GM12878 (cell line): ENCODE measurements at regions not wholly inside any gene's neighbourhood (a gene's known extent, or its start where the extent isn't known, plus 50 kb on each side); places are given as distances from the start of the nearest gene placed in this dataset.

ENCODE experiments used
- ATAC-seq: fragments of 200-7000 bp; cut with Tn5 transposase; 3 replicates; pipeline ENCODE4 v1.9.1; 2020; ENCODE audit warnings: mild to moderate bottlenecking, moderate library complexity
- BruUV-seq: library from RNA; stranded (reverse); fragments of 400-500 nt; replicated peaks from 2 replicates; lab custom pipeline; 2021; lab: Mats Ljungman, UMichigan
- CTCF ChIA-PET: fragments of 300-600 bp; sonication (Branson Sonifier 250); formaldehyde crosslinking; extraction: SDS; loops from one replicate; lab custom pipeline; 2021; ENCODE audit warnings: inconsistent platforms; lab: Yijun Ruan, JAX
- POLR2A ChIA-PET: fragments of 350-600 bp; formaldehyde crosslinking; extraction: SDS; loops from one replicate; lab custom pipeline; 2021; ENCODE audit warnings: inconsistent platforms; lab: Charles Lee
- RAD21 ChIA-PET: fragments of 300-600 bp; sonication (Branson Sonifier 250); formaldehyde crosslinking; loops from one replicate; lab custom pipeline; 2023; ENCODE audit warnings: antibody characterized with exemption; ENCODE audit not compliant: unreplicated experiment; lab: Charles Lee
- SMC1A ChIA-PET: fragments of 300-600 bp; sonication (Branson Sonifier 250); formaldehyde crosslinking; loops from one replicate; lab custom pipeline; 2023; ENCODE audit not compliant: unreplicated experiment, uncharacterized antibody; lab: Charles Lee
- DNase-seq: peaks from one replicate; pipeline ENCODE4 v3.0.0-alpha.2; 2011; ENCODE audit warnings: low read depth, low spot score
- FAIRE-seq: peaks from 3 replicates; lab custom pipeline; 2011; peaks lifted over from hg19 to GRCh38; lab: Jason Lieb, UNC
- H2AFZ ChIP-seq: 2 replicates; pipeline ENCODE4 v1.6.0; 2011; ENCODE audit warnings: low read depth, low read length, control low read depth; ENCODE audit not compliant: control insufficient read depth
- H3K27ac ChIP-seq: 2 replicates; pipeline ENCODE4 v1.5.1; 2011; ENCODE audit warnings: control low read depth; ENCODE audit not compliant: control insufficient read depth, insufficient read depth
- H3K27me3 ChIP-seq, 2 experiments: replicated peaks in 1 of 2; 2 replicates each; pipeline versions ENCODE4 v1.6.0 to v1.6.1; 2011; ENCODE audit warnings: low read length in 1 of 2; ENCODE audit not compliant: control insufficient read depth in 2 of 2, insufficient read depth in 2 of 2
- H3K36me3 ChIP-seq, 2 experiments: 2 replicates each; pipeline ENCODE4 v1.5.1; 2011; ENCODE audit warnings: low read length in 1 of 2; ENCODE audit not compliant: control insufficient read depth in 2 of 2, insufficient read depth in 2 of 2
- H3K4me1 ChIP-seq: 2 replicates; pipeline ENCODE4 v1.6.1; 2011; ENCODE audit warnings: mild to moderate bottlenecking, low read length, moderate library complexity, mixed read lengths; ENCODE audit not compliant: control insufficient read depth, insufficient read depth
- H3K4me2 ChIP-seq: 2 replicates; pipeline ENCODE4 v1.6.0; 2011; ENCODE audit warnings: control low read depth; ENCODE audit not compliant: control insufficient read depth, insufficient read depth
- H3K4me3 ChIP-seq: fragments of 200-600 bp; sonication (generic); 2 replicates; pipeline ENCODE4 v1.5.1; 2016
- H3K79me2 ChIP-seq: 2 replicates; pipeline ENCODE4 v1.6.0; 2011; ENCODE audit warnings: low read length; ENCODE audit not compliant: control insufficient read depth, insufficient read depth
- H3K9ac ChIP-seq: 2 replicates; pipeline ENCODE4 v1.8.0; 2011; ENCODE audit warnings: low read length, control low read depth, mixed read lengths; ENCODE audit not compliant: control insufficient read depth, insufficient read depth
- H3K9me3 ChIP-seq: replicated peaks from 3 replicates; pipeline ENCODE4 v1.5.1; 2011; ENCODE audit warnings: mild to moderate bottlenecking, low read length; ENCODE audit not compliant: control insufficient read depth, insufficient read depth
- H4K20me1 ChIP-seq: 2 replicates; pipeline ENCODE4 v1.6.0; 2011; ENCODE audit not compliant: control insufficient read depth, insufficient read depth
- BHLHE40 ChIP-seq, 2 experiments: fragments of 450-650 bp in 1 of 2; IDR thresholded peaks; 2 replicates each; pipeline ENCODE4 v1.6.1; 2011 to 2017; ENCODE audit warnings: low read depth in 2 of 2, borderline replicate concordance in 1 of 2, improper control_type of control experiment in 1 of 2, low read length in 1 of 2, mild to moderate bottlenecking in 1 of 2
- CEBPB ChIP-seq, 2 experiments: fragments of 150-350 bp in 1 of 2; IDR thresholded peaks; 2 replicates each; pipeline ENCODE4 v1.6.1; 2012 to 2014; ENCODE audit warnings: low read depth in 2 of 2, low read length in 2 of 2, borderline replicate concordance in 1 of 2, inconsistent platforms in 1 of 2
- KLF5 ChIP-seq: fragments of 450-650 bp; IDR thresholded peaks from 2 replicates; pipeline ENCODE4 v1.6.1; 2014; ENCODE audit warnings: mild to moderate bottlenecking; ENCODE audit not compliant: partially characterized antibody
- MEF2A ChIP-seq: IDR thresholded peaks from 2 replicates; pipeline ENCODE4 v1.6.1; 2011; ENCODE audit warnings: low read depth, mild to moderate bottlenecking, low read length, moderate library complexity; ENCODE audit not compliant: insufficient read depth
- MEF2B ChIP-seq: fragments of 450-650 bp; IDR thresholded peaks from 2 replicates; pipeline ENCODE4 v1.6.1; 2018; ENCODE audit warnings: mild to moderate bottlenecking, moderate library complexity; ENCODE audit not compliant: partially characterized antibody, poor library complexity, severe bottlenecking
- MXI1 ChIP-seq: fragments of 150-350 bp; IDR thresholded peaks from 2 replicates; pipeline ENCODE4 v1.6.1; 2011; ENCODE audit warnings: low read depth, mild to moderate bottlenecking, inconsistent platforms, low read length, improper control_type of control experiment
- NFYB ChIP-seq: IDR thresholded peaks from 2 replicates; pipeline ENCODE4 v1.6.1; 2011; ENCODE audit warnings: low read depth, mild to moderate bottlenecking, low read length, improper control_type of control experiment, moderate library complexity; ENCODE audit not compliant: insufficient read depth
- PAX8 ChIP-seq: fragments of 450-650 bp; IDR thresholded peaks from 2 replicates; pipeline ENCODE4 v1.6.1; 2017; ENCODE audit warnings: mild to moderate bottlenecking, moderate library complexity
- REST ChIP-seq: IDR thresholded peaks from 2 replicates; pipeline ENCODE4 v1.6.1; 2012; ENCODE audit warnings: mild to moderate bottlenecking, low read depth, low read length
- RFX5 ChIP-seq: IDR thresholded peaks from 2 replicates; pipeline ENCODE4 v1.6.1; 2011; ENCODE audit warnings: low read depth, low read length, improper control_type of control experiment
- TCF12 ChIP-seq: IDR thresholded peaks from 2 replicates; pipeline ENCODE4 v1.6.1; 2011; ENCODE audit warnings: low read depth, mild to moderate bottlenecking, low read length
- TCF7 ChIP-seq: IDR thresholded peaks from 2 replicates; pipeline ENCODE4 v1.6.1; 2014; ENCODE audit warnings: antibody characterized with exemption, borderline replicate concordance
- ZNF592 ChIP-seq: fragments of 450-650 bp; IDR thresholded peaks from 2 replicates; pipeline ENCODE4 v1.6.1; 2017; ENCODE audit warnings: mild to moderate bottlenecking, moderate library complexity
- ZZZ3 ChIP-seq: IDR thresholded peaks from 2 replicates; pipeline ENCODE4 v1.6.1; 2011; ENCODE audit warnings: low read depth; ENCODE audit not compliant: control insufficient read depth, insufficient read length
- WGBS: methylation state at CpG from one replicate; pipeline ENCODE4 v1.1.6; 2016; ENCODE audit warnings: low lambda C conversion rate; ENCODE audit not compliant: insufficient replicate concordance, insufficient coverage; ENCODE audit errors: missing lambda C conversion rate; 5-methylcytosine and 5-hydroxymethylcytosine counted together
- in situ Hi-C: fragments of 300-500 bp; cut with MboI; formaldehyde crosslinking; loops from 9 replicates; pipeline ENCODE4 v1.14.3; 2018; ENCODE audit warnings: mixed read lengths
- intact Hi-C: fragments of 100-400 bp; cut with micrococcal nuclease; formaldehyde crosslinking; loops from one replicate; pipeline ENCODE4 v1.14.2; 2022; ENCODE audit not compliant: unreplicated experiment

DNA sequence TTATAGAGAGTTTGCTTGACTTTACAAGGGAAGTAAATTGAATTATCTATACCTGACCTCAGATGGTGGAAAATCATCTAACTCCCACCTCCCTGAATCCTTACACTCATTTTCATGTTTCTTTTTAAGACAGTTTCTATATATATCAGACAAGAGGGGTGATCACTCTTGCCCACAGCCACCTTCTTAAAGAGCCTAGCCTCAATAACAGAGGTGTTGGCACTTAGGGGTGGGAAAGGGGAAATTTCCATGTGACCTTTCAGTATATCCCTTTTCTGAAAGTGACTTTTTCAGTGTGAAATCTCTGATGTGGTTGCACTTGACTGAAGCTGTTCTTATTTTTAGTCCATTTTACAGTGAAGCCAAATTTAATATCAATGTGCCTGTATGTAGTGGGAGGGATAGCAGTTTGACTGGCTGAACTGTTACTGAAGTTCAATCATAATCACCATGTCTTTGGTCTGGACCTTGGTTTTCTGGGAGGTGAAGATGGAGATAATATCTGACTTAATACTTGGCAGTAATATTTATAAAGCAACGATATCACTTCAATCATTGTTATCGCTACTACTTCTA, 141.3 kb downstream of the MAP3K7 start (continued):
- TF ChIP-seq ZNF592 (no peak), MXI1 (no peak), TCF7 (no peak), BHLHE40 (IDR thresholded peaks at IDR 0.05; ENCODE audit: borderline replicate concordance in 1 of 2, low read depth in 2 of 2, low read length in 1 of 2) (no peak), ZZZ3 (no peak), RFX5 (no peak)

GRCh38 chr6:90444160-90444714, 142.6 kb downstream of the MAP3K7 start:
- no peak for FAIRE-seq
- H2AFZ ChIP-seq, result no peak overlapping the region
- TF ChIP-seq MEF2B, result no peak
- no peak for TF ChIP-seq MEF2A
- no peak for TF ChIP-seq NFYB
- TF ChIP-seq PAX8, result no peak
- TF ChIP-seq KLF5, result no peak
- TF ChIP-seq TCF12, result no peak
- TF ChIP-seq REST, result no peak
- TF ChIP-seq CEBPB (IDR thresholded peaks at IDR 0.05; ENCODE audit: borderline replicate concordance in 1 of 2, low read depth in 2 of 2, low read length in 2 of 2), result no peak

More at GRCh38 chr6:90444160-90444714, 142.6 kb downstream of the MAP3K7 start:
- ATAC-seq (no peak), DNase-seq (no peak)
- peaks cover 0 to 5% of the 10 kb centered on the region in 2 experiments; a peak in 3 of 4 replicates for H3K27me3 ChIP-seq
- H3K9ac ChIP-seq, result no peak overlapping the region
- no peaks in the 10 kb centered on the region for H4K20me1 ChIP-seq
- 84% methylated on average over 8 of the region's 8 CpGs for WGBS
- in situ Hi-C loops (no loop called here), intact Hi-C loops (no loop called here)
- POLR2A ChIA-PET, result no interaction called here
- no peaks in the 10 kb centered on the region for H3K4me1 ChIP-seq
- BruUV-seq, result no TSS peak
- no peak overlapping the region for H3K4me2 ChIP-seq
- H3K27ac ChIP-seq, result no peak overlapping the region
- CTCF ChIA-PET, result interaction anchor here (1.1 to 2.7 kb wide), 6 partner anchors 13 to 160 kb away, joined by 3 to 8 read pairs (median 4); no protein-coding TSS in a partner anchor
- H3K79me2 ChIP-seq, result no peaks in the 10 kb centered on the region
- H3K36me3 ChIP-seq, result no peaks in the 10 kb centered on the region
- RAD21 ChIA-PET, result no interaction called here
- SMC1A ChIA-PET, result no interaction called here
- H3K9me3 ChIP-seq, result no peaks in the 10 kb centered on the region
- H3K4me3 ChIP-seq, result no peak overlapping the region
